Panc1 (cell line): ENCODE measurements at regions not wholly inside any gene's neighbourhood (a gene's known extent, or its start where the extent isn't known, plus 50 kb on each side); places are given as distances from the start of the nearest gene placed in this dataset.

ENCODE experiments used
- ATAC-seq: fragments of 200-7000 bp; cut with Tn5 transposase; 2 replicates; pipeline ENCODE4 v1.9.1; 2020; ENCODE audit warnings: mild to moderate bottlenecking, moderate library complexity
- BruUV-seq: library from RNA; stranded (reverse); fragments of 400-500 nt; replicated peaks from 2 replicates; lab custom pipeline; 2021; lab: Mats Ljungman, UMichigan
- CTCF ChIA-PET: fragments of 300-600 bp; sonication (Branson Sonifier 250); formaldehyde crosslinking; loops from one replicate; lab custom pipeline; 2022; ENCODE audit warnings: antibody characterized with exemption; lab: Charles Lee
- POLR2A ChIA-PET: fragments of 300-600 bp; sonication (Branson Sonifier 250); formaldehyde crosslinking; loops from one replicate; lab custom pipeline; 2022; ENCODE audit warnings: antibody characterized with exemption; lab: Charles Lee
- DNase-seq: peaks from one replicate; pipeline ENCODE4 v3.0.0-alpha.2; 2010; ENCODE audit warnings: low read depth, low spot score
- H3K27ac ChIP-seq: 2 replicates; pipeline ENCODE4 v1.5.1; 2011; ENCODE audit warnings: mild to moderate bottlenecking, low read length, inconsistent platforms
- H3K27me3 ChIP-seq: fragments of 200-500 bp; sonication (Bioruptor generic); 2 replicates; pipeline ENCODE4 v1.6.0; 2014; ENCODE audit warnings: low read length, inconsistent platforms; ENCODE audit not compliant: control insufficient read depth, insufficient read depth
- H3K36me3 ChIP-seq: fragments of 200-500 bp; sonication (Bioruptor generic); 2 replicates; pipeline ENCODE4 v1.5.1; 2014; ENCODE audit warnings: inconsistent platforms, mild to moderate bottlenecking, low read length, moderate library complexity; ENCODE audit not compliant: control insufficient read depth, insufficient read depth
- H3K4me1 ChIP-seq: 2 replicates; pipeline ENCODE4 v1.5.1; 2011; ENCODE audit warnings: inconsistent platforms, mild to moderate bottlenecking, low read length, moderate library complexity; ENCODE audit not compliant: control insufficient read depth, insufficient read depth
- H3K4me3 ChIP-seq, 2 experiments: 2 replicates each; pipeline ENCODE4 v1.5.1; 2011 to 2012; ENCODE audit warnings: low read depth in 2 of 2, low read length in 2 of 2, mild to moderate bottlenecking in 2 of 2, inconsistent platforms in 1 of 2, moderate library complexity in 1 of 2
- H3K9me3 ChIP-seq: fragments of 200-500 bp; sonication (Bioruptor generic); 2 replicates; pipeline ENCODE4 v1.5.1; 2014; ENCODE audit warnings: low read depth, mild to moderate bottlenecking, inconsistent platforms, low read length, moderate library complexity; ENCODE audit not compliant: control insufficient read depth, insufficient read depth
- POLR2AphosphoS5 ChIP-seq: IDR thresholded peaks from 2 replicates; pipeline ENCODE4 v1.6.1; 2012; ENCODE audit warnings: mild to moderate bottlenecking, low read depth, low read length, moderate library complexity
- SIN3A ChIP-seq: IDR thresholded peaks from 2 replicates; pipeline ENCODE4 v1.6.1; 2012; ENCODE audit warnings: low read depth, mild to moderate bottlenecking, low read length, moderate library complexity, borderline replicate concordance; ENCODE audit not compliant: insufficient read depth
- TCF7L2 ChIP-seq: IDR thresholded peaks from 2 replicates; pipeline ENCODE4 v1.6.1; 2011; ENCODE audit warnings: mild to moderate bottlenecking, low read depth, low read length, inconsistent platforms
- in situ Hi-C: cut with HindIII; loops from 2 replicates; pipeline ENCODE4 v1.10.0; 2016; ENCODE audit warnings: low sequenced_read_pairs, low pct_unique_long_range_greater_than_20kb
- intact Hi-C: fragments of 100-400 bp; cut with micrococcal nuclease; formaldehyde crosslinking; loops from one replicate; pipeline ENCODE4 v1.10.0; 2022; ENCODE audit not compliant: unreplicated experiment
- TF ChIP-seq, protein P1 (sequence below): fragments of 450-650 bp; IDR thresholded peaks from 2 replicates; pipeline ENCODE4 v1.5.1; 2017; ENCODE audit warnings: mild to moderate bottlenecking
- TF ChIP-seq, protein P2 (sequence below), 2 experiments: IDR thresholded peaks; 2 replicates each; pipeline ENCODE4 v1.6.1; 2011 to 2012; ENCODE audit warnings: low read depth in 2 of 2, control low read depth in 1 of 2, low read length in 1 of 2, mild to moderate bottlenecking in 1 of 2, moderate library complexity in 1 of 2; ENCODE audit not compliant: insufficient read depth in 1 of 2

DNA sequence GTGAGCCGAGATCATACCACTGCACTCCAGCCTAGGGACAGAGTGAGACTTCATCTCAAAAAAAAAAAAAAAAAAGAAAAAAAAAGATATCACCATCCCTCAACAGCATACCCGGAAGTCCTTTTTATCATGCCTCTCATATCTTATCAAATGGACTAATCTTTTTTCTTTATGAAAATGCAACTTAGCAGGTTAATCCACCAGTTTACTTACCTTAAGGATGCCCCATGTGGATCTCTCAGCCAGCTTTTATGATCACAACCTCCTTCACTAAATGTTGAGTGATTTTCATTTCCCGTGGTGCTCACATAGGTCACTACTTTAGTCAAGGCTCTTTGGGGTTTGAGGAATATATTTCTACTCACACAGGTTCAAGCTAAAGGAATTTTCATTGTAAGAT lies 248.8 kb upstream of the TBX3 start:
- no peaks in the 10 kb centered on the region; the same call in 1 of the 2 replicates for H3K9me3 ChIP-seq
- H3K27me3 ChIP-seq, result no peaks in the 10 kb centered on the region
- intact Hi-C loops (no loop called here), in situ Hi-C loops (no loop called here)
- no TSS peak for BruUV-seq
- H3K4me3 ChIP-seq, result no peak overlapping the region
- no peaks in the 10 kb centered on the region for H3K36me3 ChIP-seq
- ChIA-PET POLR2A (no interaction called here), CTCF (no interaction called here)
- H3K27ac ChIP-seq, result no peak overlapping the region
- H3K4me1 ChIP-seq, result no peaks in the 10 kb centered on the region
- DNase-seq (no peak), ATAC-seq (no peak)
- TF ChIP-seq TCF7L2 (no peak), SIN3A (no peak), POLR2AphosphoS5 (no peak)
- TF ChIP-seq, protein P1, sequence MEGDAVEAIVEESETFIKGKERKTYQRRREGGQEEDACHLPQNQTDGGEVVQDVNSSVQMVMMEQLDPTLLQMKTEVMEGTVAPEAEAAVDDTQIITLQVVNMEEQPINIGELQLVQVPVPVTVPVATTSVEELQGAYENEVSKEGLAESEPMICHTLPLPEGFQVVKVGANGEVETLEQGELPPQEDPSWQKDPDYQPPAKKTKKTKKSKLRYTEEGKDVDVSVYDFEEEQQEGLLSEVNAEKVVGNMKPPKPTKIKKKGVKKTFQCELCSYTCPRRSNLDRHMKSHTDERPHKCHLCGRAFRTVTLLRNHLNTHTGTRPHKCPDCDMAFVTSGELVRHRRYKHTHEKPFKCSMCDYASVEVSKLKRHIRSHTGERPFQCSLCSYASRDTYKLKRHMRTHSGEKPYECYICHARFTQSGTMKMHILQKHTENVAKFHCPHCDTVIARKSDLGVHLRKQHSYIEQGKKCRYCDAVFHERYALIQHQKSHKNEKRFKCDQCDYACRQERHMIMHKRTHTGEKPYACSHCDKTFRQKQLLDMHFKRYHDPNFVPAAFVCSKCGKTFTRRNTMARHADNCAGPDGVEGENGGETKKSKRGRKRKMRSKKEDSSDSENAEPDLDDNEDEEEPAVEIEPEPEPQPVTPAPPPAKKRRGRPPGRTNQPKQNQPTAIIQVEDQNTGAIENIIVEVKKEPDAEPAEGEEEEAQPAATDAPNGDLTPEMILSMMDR, result no peak
- TF ChIP-seq, protein P2, sequence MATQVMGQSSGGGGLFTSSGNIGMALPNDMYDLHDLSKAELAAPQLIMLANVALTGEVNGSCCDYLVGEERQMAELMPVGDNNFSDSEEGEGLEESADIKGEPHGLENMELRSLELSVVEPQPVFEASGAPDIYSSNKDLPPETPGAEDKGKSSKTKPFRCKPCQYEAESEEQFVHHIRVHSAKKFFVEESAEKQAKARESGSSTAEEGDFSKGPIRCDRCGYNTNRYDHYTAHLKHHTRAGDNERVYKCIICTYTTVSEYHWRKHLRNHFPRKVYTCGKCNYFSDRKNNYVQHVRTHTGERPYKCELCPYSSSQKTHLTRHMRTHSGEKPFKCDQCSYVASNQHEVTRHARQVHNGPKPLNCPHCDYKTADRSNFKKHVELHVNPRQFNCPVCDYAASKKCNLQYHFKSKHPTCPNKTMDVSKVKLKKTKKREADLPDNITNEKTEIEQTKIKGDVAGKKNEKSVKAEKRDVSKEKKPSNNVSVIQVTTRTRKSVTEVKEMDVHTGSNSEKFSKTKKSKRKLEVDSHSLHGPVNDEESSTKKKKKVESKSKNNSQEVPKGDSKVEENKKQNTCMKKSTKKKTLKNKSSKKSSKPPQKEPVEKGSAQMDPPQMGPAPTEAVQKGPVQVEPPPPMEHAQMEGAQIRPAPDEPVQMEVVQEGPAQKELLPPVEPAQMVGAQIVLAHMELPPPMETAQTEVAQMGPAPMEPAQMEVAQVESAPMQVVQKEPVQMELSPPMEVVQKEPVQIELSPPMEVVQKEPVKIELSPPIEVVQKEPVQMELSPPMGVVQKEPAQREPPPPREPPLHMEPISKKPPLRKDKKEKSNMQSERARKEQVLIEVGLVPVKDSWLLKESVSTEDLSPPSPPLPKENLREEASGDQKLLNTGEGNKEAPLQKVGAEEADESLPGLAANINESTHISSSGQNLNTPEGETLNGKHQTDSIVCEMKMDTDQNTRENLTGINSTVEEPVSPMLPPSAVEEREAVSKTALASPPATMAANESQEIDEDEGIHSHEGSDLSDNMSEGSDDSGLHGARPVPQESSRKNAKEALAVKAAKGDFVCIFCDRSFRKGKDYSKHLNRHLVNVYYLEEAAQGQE (IDR thresholded peaks at IDR 0.05; ENCODE audit: insufficient read depth in 1 of 2, low read depth in 2 of 2, low read length in 1 of 2), result no peak

DNA sequence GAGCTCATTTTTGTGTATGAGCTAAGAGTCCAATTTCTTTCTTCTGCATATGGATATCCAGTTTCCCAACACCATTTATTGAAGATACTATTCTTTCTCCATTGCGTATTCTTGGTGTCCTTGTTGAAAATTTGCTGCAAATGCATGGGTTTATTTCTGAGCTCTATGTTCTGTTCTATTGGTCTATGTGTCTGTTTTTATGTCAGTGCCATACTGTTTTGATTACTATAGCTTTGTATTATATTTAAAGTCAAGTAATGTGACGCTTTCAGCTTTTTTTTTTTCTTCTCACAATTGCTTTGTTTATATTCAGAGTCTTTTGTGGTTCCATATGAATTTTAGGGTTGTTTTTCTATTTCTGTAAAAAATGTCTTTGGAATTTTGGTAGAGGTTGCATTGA lies 247.1 kb upstream of the TBX3 start:
- DNase-seq (no peak), ATAC-seq (no peak)
- TF ChIP-seq POLR2AphosphoS5 (no peak), TCF7L2 (no peak), SIN3A (no peak)
- TF ChIP-seq, protein P2 (IDR thresholded peaks at IDR 0.05; ENCODE audit: insufficient read depth in 1 of 2, low read depth in 2 of 2, low read length in 1 of 2), result no peak
- TF ChIP-seq, protein P1, result no peak
- no TSS peak for BruUV-seq
- intact Hi-C loops (no loop called here), in situ Hi-C loops (no loop called here)
- Histone ChIP-seq H3K9me3 (no peaks in the 10 kb centered on the region; the same call in 1 of the 2 replicates), H3K4me1 (no peaks in the 10 kb centered on the region), H3K27ac (no peak overlapping the region), H3K27me3 (no peaks in the 10 kb centered on the region), H3K4me3 (no peak overlapping the region), H3K36me3 (no peaks in the 10 kb centered on the region)
- ChIA-PET POLR2A (no interaction called here), CTCF (no interaction called here)
